Osteoblast (primary cell): ENCODE measurements at regions not wholly inside any gene's neighbourhood (a gene's known extent, or its start where the extent isn't known, plus 50 kb on each side); places are given as distances from the start of the nearest gene placed in this dataset.

Experiments
- DNase-seq: peaks from one replicate; pipeline ENCODE4 v3.0.0; 2011; ENCODE audit warnings: low spot score, mixed read lengths; ENCODE audit not compliant: insufficient read length; ENCODE audit errors: missing footprints
- H2AFZ ChIP-seq: 2 replicates; pipeline ENCODE4 v1.6.0; 2011; ENCODE audit warnings: mild to moderate bottlenecking, low read length
- H3K27ac ChIP-seq: 2 replicates; pipeline ENCODE4 v1.5.1; 2011; ENCODE audit warnings: mild to moderate bottlenecking, low read depth, low read length, moderate library complexity
- H3K27me3 ChIP-seq: 2 replicates; pipeline ENCODE4 v1.6.0; 2012; ENCODE audit warnings: mild to moderate bottlenecking, control low read depth, inconsistent platforms, low read length, moderate library complexity; ENCODE audit not compliant: insufficient read depth
- H3K36me3 ChIP-seq: 2 replicates; pipeline ENCODE4 v1.5.1; 2011; ENCODE audit warnings: mild to moderate bottlenecking, low read length, control low read depth, moderate library complexity; ENCODE audit not compliant: insufficient read depth
- H3K4me1 ChIP-seq: 2 replicates; pipeline ENCODE4 v1.5.1; 2011; ENCODE audit warnings: mild to moderate bottlenecking, low read length, control low read depth, moderate library complexity; ENCODE audit not compliant: insufficient read depth
- H3K4me2 ChIP-seq: 2 replicates; pipeline ENCODE4 v1.6.0; 2011; ENCODE audit warnings: mild to moderate bottlenecking, low read length; ENCODE audit not compliant: insufficient read depth
- H3K4me3 ChIP-seq: fragments of 200-600 bp; sonication (generic); 3 replicates; pipeline ENCODE4 v1.5.1; 2012; ENCODE audit warnings: mild to moderate bottlenecking, low read length, inconsistent platforms; ENCODE audit not compliant: insufficient read depth
- H3K79me2 ChIP-seq: 2 replicates; pipeline ENCODE4 v1.6.0; 2012; ENCODE audit warnings: mild to moderate bottlenecking, low read length, control low read depth, inconsistent platforms; ENCODE audit not compliant: insufficient read depth
- H3K9me3 ChIP-seq: 2 replicates; pipeline ENCODE4 v1.5.1; 2011; ENCODE audit warnings: low read depth, low read length, control low read depth
- H4K20me1 ChIP-seq: 2 replicates; pipeline ENCODE4 v1.6.0; 2012; ENCODE audit warnings: mild to moderate bottlenecking, low read length, control low read depth; ENCODE audit not compliant: insufficient read depth
- CTCF ChIP-seq: IDR thresholded peaks from 2 replicates; pipeline ENCODE4 v1.5.1; 2011; ENCODE audit warnings: mild to moderate bottlenecking, low read depth, low read length, moderate library complexity; ENCODE audit errors: extremely low read depth

GRCh38 chr18:37639846-37640245 lies 74.2 kb upstream of the CELF4 start:
- no peak overlapping the region for H3K27ac ChIP-seq
- H3K36me3 ChIP-seq, result no peaks in the 10 kb centered on the region
- TF ChIP-seq CTCF, result no peak
- no peak overlapping the region for H3K4me3 ChIP-seq
- no peaks in the 10 kb centered on the region for H3K9me3 ChIP-seq
- H3K4me1 ChIP-seq, result no peaks in the 10 kb centered on the region
- H3K4me2 ChIP-seq, result no peak overlapping the region
- no peaks in the 10 kb centered on the region for H4K20me1 ChIP-seq
- no peak overlapping the region for H2AFZ ChIP-seq
- no peaks in the 10 kb centered on the region for H3K79me2 ChIP-seq
- H3K27me3 ChIP-seq, result no peaks in the 10 kb centered on the region
- DNase-seq, result no peak

GRCh38 chr18:37637478-37637850 lies 71.9 kb upstream of the CELF4 start:
- Histone ChIP-seq H3K79me2 (no peaks in the 10 kb centered on the region), H2AFZ (no peak overlapping the region), H3K4me1 (no peaks in the 10 kb centered on the region), H3K27ac (no peak overlapping the region), H3K27me3 (no peaks in the 10 kb centered on the region), H3K4me2 (no peak overlapping the region), H4K20me1 (no peaks in the 10 kb centered on the region), H3K9me3 (no peaks in the 10 kb centered on the region), H3K36me3 (no peaks in the 10 kb centered on the region), H3K4me3 (no peak overlapping the region)
- DNase-seq, result no peak
- no peak for TF ChIP-seq CTCF

- H3K27me3 ChIP-seq, result no peaks in the 10 kb centered on the region
- no peaks in the 10 kb centered on the region for H3K9me3 ChIP-seq
- no peaks in the 10 kb centered on the region for H3K79me2 ChIP-seq
- H3K4me3 ChIP-seq, result no peak overlapping the region
- no peak for DNase-seq
- H3K27ac ChIP-seq, result no peak overlapping the region
- no peak overlapping the region for H3K4me2 ChIP-seq
- H3K36me3 ChIP-seq, result no peaks in the 10 kb centered on the region
- TF ChIP-seq CTCF, result no peak
- H2AFZ ChIP-seq, result no peak overlapping the region
- H3K4me1 ChIP-seq, result no peaks in the 10 kb centered on the region
- no peaks in the 10 kb centered on the region for H4K20me1 ChIP-seq
These were observed 71.4 kb upstream of the CELF4 start for GRCh38 chr18:37636831-37637477.

- H3K4me2 ChIP-seq, result no peak overlapping the region
- no peaks in the 10 kb centered on the region for H3K27me3 ChIP-seq
- H3K4me1 ChIP-seq, result no peaks in the 10 kb centered on the region
- H3K27ac ChIP-seq, result no peak overlapping the region
- no peaks in the 10 kb centered on the region for H3K9me3 ChIP-seq
- H3K79me2 ChIP-seq, result no peaks in the 10 kb centered on the region
- no peaks in the 10 kb centered on the region for H3K36me3 ChIP-seq
- H3K4me3 ChIP-seq, result no peak overlapping the region
- no peak for TF ChIP-seq CTCF
- no peak for DNase-seq
- H2AFZ ChIP-seq, result no peak overlapping the region
- H4K20me1 ChIP-seq, result no peaks in the 10 kb centered on the region
These were observed 68.9 kb upstream of the CELF4 start for GRCh38 chr18:37634516-37634915.
